Thyroid gland (tissue), 4 donors: ENCODE measurements at regions not wholly inside any gene's neighbourhood (a gene's known extent, or its start where the extent isn't known, plus 50 kb on each side); places are given as distances from the start of the nearest gene placed in this dataset.

Experiments
- DNase-seq, 2 donors: peaks; one replicate each; pipeline ENCODE4 v3.0.0-alpha.2; 2019
- H3K27ac ChIP-seq, 3 donors: fragments of 200-600 bp; sonication (generic); 1 replicate in 2 of 3; 2 replicates in 1 of 3; pipeline ENCODE4 v1.5.1; 2016 to 2019; ENCODE audit warnings: mild to moderate bottlenecking in 1 of 3, moderate library complexity in 1 of 3
- H3K27me3 ChIP-seq: fragments of 200-600 bp; sonication (generic); one replicate; pipeline ENCODE4 v1.5.1; 2019
- H3K36me3 ChIP-seq, 2 donors: fragments of 200-600 bp; sonication (generic); one replicate each; pipeline ENCODE4 v1.5.1; 2016 to 2019
- H3K4me1 ChIP-seq, 2 donors: fragments of 200-600 bp; sonication (generic); one replicate each; pipeline ENCODE4 v1.5.1; 2017 to 2019
- H3K4me3 ChIP-seq, 3 donors: fragments of 200-600 bp; sonication (generic); replicated peaks in 1 of 3; 1 replicate in 2 of 3; 2 replicates in 1 of 3; pipeline ENCODE4 v1.5.1; 2016; ENCODE audit warnings: mild to moderate bottlenecking in 1 of 3
- H3K9me3 ChIP-seq: fragments of 200-600 bp; sonication (generic); one replicate; pipeline ENCODE4 v1.5.1; 2017
- POLR2A ChIP-seq, 2 donors: fragments of 450-650 bp; IDR thresholded peaks; one replicate each; pipeline ENCODE4 v1.6.1; 2017; ENCODE audit warnings: antibody characterized with exemption in 2 of 2, mild to moderate bottlenecking in 2 of 2, moderate library complexity in 1 of 2
- WGBS, 2 donors: methylation state at CpG; one replicate each; pipeline ENCODE4 v1.1.5; 2017; 5-methylcytosine and 5-hydroxymethylcytosine counted together
- intact Hi-C: fragments of 100-400 bp; cut with DNase I; formaldehyde crosslinking; loops from one replicate; pipeline ENCODE4 v1.15.1; 2023
- TF ChIP-seq, protein P1 (sequence below), 6 experiments: fragments of 200-600 bp in 3 of 6; fragments of 450-650 bp in 3 of 6; sonication (generic) in 3 of 6; IDR thresholded peaks; one replicate each; pipeline ENCODE4 v1.5.1; 2016 to 2019; ENCODE audit warnings: antibody characterized with exemption in 6 of 6, mild to moderate bottlenecking in 2 of 6, inconsistent platforms in 1 of 6, moderate library complexity in 1 of 6

DNA sequence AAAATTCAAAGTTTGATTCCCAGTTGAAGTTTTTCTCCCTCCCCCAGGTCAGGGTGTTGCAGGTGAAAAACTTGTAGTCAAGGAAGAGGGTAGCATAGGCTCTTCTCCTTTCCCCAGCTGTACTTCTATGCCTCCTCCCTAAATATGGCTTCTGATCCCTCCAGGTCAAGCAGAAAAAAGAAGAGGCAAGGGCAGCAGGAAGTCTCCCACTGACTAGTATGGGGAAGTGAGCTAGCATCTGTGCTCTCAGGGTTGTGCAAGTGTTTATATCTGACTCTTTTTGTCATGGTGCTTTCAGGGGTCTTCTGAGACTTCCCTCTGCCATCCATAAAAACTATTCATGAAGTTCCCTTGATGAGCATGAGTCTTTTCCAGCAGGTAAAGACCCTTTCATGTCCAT, 76.0 kb downstream of the ATPSCKMT start:
- Histone ChIP-seq H3K27me3 (no peaks in the 10 kb centered on the region), H3K36me3 (no peaks in the 10 kb centered on the region), H3K4me1 (no peaks in the 10 kb centered on the region), H3K9me3 (no peaks in the 10 kb centered on the region), H3K4me3 (no peak overlapping the region), H3K27ac (no peak overlapping the region)
- no peak for DNase-seq
- no peak for TF ChIP-seq POLR2A (IDR thresholded peaks at IDR 0.05)
- TF ChIP-seq, protein P1, sequence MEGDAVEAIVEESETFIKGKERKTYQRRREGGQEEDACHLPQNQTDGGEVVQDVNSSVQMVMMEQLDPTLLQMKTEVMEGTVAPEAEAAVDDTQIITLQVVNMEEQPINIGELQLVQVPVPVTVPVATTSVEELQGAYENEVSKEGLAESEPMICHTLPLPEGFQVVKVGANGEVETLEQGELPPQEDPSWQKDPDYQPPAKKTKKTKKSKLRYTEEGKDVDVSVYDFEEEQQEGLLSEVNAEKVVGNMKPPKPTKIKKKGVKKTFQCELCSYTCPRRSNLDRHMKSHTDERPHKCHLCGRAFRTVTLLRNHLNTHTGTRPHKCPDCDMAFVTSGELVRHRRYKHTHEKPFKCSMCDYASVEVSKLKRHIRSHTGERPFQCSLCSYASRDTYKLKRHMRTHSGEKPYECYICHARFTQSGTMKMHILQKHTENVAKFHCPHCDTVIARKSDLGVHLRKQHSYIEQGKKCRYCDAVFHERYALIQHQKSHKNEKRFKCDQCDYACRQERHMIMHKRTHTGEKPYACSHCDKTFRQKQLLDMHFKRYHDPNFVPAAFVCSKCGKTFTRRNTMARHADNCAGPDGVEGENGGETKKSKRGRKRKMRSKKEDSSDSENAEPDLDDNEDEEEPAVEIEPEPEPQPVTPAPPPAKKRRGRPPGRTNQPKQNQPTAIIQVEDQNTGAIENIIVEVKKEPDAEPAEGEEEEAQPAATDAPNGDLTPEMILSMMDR (IDR thresholded peaks at IDR 0.05) = no peak
- intact Hi-C loops = no loop called here

DNA sequence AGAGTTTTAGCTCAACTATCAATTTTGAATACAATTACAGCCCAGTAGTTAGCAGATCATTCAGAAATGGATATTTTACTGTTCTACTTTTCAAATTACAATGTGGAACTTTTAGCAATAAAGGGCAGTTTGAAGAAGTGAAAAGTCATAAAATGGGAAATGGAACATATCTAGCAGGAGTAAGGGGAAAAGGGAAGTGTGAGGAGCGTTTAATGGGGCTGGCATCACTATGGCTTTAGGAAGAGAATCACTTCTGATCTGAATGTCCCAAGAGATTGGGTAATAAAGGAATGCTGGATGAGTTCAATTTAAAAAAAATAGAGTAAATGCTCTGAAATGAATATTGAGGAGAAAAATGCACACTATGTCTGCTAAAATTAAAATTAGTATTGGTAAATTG, 77.4 kb downstream of the ATPSCKMT start:
- Histone ChIP-seq H3K36me3 (no peaks in the 10 kb centered on the region), H3K4me1 (no peaks in the 10 kb centered on the region), H3K9me3 (no peaks in the 10 kb centered on the region), H3K27ac (no peak overlapping the region), H3K27me3 (no peaks in the 10 kb centered on the region), H3K4me3 (no peak overlapping the region)
- intact Hi-C loops = no loop called here
- TF ChIP-seq, protein P1 (IDR thresholded peaks at IDR 0.05) = no peak
- TF ChIP-seq POLR2A (IDR thresholded peaks at IDR 0.05) = no peak
- no peak for DNase-seq
- 65 to 75% methylated on average over 1 of the region's 1 CpG for WGBS, 2 donors

DNA sequence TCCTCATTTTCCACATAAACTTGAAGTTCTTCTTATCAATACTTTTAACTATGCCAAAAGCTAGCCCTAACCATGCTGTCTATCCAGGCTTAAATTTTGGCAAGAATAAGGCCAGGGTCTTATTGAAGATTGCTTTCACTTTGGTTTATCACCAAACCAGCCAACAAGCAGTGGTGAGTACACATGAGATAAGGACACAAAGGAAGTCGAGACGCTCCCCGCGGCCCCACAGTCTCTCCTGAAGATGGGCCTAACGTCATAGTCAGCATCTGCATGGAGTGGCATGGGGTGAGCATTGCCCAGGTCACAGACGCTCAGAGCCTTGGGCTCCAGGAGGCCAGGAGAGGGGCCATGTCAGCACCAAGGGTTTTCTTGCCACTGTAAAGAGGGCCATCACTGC, 80.3 kb downstream of the ATPSCKMT start:
- H3K9me3 ChIP-seq = no peaks in the 10 kb centered on the region
- TF ChIP-seq, protein P1 (IDR thresholded peaks at IDR 0.05) = no peak
- TF ChIP-seq POLR2A (IDR thresholded peaks at IDR 0.05) = no peak
- H3K27me3 ChIP-seq = no peaks in the 10 kb centered on the region
- no peaks in the 10 kb centered on the region for H3K4me1 ChIP-seq
- intact Hi-C loops = no loop called here
- DNase-seq = no peak
- H3K27ac ChIP-seq = no peak overlapping the region
- no peak overlapping the region for H3K4me3 ChIP-seq
- no peaks in the 10 kb centered on the region for H3K36me3 ChIP-seq
- 90 to 91% methylated on average over 6 of the region's 6 CpGs for WGBS, 2 donors

DNA sequence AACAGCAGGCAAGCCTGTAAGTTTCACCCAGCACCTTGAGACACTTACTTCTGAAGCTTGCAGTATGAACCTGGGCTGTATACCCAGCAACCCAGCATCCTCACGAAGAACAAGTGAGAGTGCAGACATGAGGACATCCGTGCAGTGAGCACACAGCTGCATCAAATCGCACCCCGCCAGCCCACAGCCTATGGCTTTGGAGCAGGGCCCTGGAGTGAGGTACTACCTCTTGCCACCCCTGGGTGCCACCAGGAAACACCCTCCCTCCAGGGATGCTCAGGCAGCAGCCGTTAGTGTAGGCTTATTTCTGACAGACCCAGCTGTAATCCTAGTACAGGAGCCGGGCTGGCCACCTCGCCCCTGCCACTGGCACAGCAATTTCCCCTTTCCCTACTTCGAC, 81.4 kb downstream of the ATPSCKMT start:
- WGBS, 2 donors = 82 to 84% methylated on average over 8 of the region's 8 CpGs
- Histone ChIP-seq H3K36me3 (no peaks in the 10 kb centered on the region), H3K27me3 (no peaks in the 10 kb centered on the region), H3K9me3 (no peaks in the 10 kb centered on the region), H3K4me3 (no peak overlapping the region), H3K4me1 (no peaks in the 10 kb centered on the region), H3K27ac (no peak overlapping the region)
- TF ChIP-seq, protein P1 (IDR thresholded peaks at IDR 0.05) = no peak
- no peak for TF ChIP-seq POLR2A (IDR thresholded peaks at IDR 0.05)
- intact Hi-C loops = no loop called here
- no peak for DNase-seq

DNA sequence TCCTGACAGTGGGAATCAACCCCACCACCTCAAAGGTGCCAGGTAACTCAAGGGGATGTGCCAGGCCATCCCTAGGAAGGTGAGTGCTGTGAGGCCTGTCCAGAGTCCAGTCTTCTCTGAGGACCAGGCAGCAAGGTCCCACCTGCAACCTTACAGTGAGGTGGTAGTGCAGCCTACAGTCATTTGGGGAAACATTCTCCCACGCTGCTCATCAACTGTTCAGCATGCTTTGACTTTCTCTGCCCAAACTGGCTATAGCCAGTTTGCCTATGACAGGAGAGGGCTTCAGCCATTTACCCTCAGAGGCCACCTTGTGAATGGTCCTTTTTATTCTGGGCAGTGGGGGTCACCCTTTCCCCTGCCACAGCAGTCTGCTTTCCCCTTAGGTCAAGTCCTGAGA, 81.9 kb downstream of the ATPSCKMT start:
- Histone ChIP-seq H3K36me3 (no peaks in the 10 kb centered on the region), H3K9me3 (no peaks in the 10 kb centered on the region), H3K4me1 (no peaks in the 10 kb centered on the region), H3K27me3 (no peaks in the 10 kb centered on the region), H3K4me3 (no peak overlapping the region), H3K27ac (no peak overlapping the region)
- no peak for DNase-seq
- WGBS, 2 donors = 63 to 90% methylated on average over 1 of the region's 1 CpG
- intact Hi-C loops = no loop called here
- TF ChIP-seq, protein P1 (IDR thresholded peaks at IDR 0.05) = no peak
- no peak for TF ChIP-seq POLR2A (IDR thresholded peaks at IDR 0.05)
